A673 (cell line): ENCODE measurements at regions not wholly inside any gene's neighbourhood (a gene's known extent, or its start where the extent isn't known, plus 50 kb on each side); places are given as distances from the start of the nearest gene placed in this dataset.
"Not testable (repeated sequence)": the region's sequence is repeated elsewhere in the genome, so short reads cannot be mapped to it uniquely, and the experiment has no call there.

ENCODE experiments used
- EZH2 ChIP-seq: fragments of 200-600 bp; sonication (generic); IDR thresholded peaks from 2 replicates; pipeline ENCODE4 v1.6.1; 2017; ENCODE audit warnings: borderline replicate concordance, low read depth, mild to moderate bottlenecking, mixed read lengths, antibody characterized with exemption, low read length; ENCODE audit not compliant: poor library complexity, severe bottlenecking
- TF ChIP-seq, protein P1 (sequence below): fragments of 300-800, 200-600 bp; sonication (generic); conservative IDR thresholded peaks from 2 replicates; pipeline ENCODE4 v1.5.1; 2017; ENCODE audit warnings: low read depth, mild to moderate bottlenecking, antibody characterized with exemption, low read length, moderate library complexity, mixed read lengths

DNA sequence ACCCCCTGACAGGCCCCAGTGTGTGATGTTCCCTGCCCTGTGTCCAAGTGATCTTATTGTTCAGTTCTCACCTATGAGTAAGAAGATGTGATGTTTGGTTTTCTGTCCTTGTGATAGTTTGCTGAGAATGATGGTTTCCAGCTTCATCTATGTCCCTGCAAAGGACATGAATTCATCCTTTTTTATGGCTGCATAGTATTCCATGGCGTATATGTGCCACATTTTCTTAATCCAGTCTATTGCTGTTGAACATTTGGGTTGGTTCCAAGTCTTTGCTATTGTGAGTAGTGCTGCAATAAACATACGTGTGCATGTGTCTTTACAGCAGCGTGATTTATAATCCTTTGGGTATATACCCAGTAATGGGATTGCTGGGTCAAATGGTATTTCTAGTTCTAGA, 156.1 kb downstream of the SEPTIN7 start:
- TF ChIP-seq, protein P1, sequence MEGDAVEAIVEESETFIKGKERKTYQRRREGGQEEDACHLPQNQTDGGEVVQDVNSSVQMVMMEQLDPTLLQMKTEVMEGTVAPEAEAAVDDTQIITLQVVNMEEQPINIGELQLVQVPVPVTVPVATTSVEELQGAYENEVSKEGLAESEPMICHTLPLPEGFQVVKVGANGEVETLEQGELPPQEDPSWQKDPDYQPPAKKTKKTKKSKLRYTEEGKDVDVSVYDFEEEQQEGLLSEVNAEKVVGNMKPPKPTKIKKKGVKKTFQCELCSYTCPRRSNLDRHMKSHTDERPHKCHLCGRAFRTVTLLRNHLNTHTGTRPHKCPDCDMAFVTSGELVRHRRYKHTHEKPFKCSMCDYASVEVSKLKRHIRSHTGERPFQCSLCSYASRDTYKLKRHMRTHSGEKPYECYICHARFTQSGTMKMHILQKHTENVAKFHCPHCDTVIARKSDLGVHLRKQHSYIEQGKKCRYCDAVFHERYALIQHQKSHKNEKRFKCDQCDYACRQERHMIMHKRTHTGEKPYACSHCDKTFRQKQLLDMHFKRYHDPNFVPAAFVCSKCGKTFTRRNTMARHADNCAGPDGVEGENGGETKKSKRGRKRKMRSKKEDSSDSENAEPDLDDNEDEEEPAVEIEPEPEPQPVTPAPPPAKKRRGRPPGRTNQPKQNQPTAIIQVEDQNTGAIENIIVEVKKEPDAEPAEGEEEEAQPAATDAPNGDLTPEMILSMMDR, result not testable (repeated sequence)
- not testable (repeated sequence) for TF ChIP-seq EZH2
